C4-2B (cell line): ENCODE measurements at regions not wholly inside any gene's neighbourhood (a gene's known extent, or its start where the extent isn't known, plus 50 kb on each side); places are given as distances from the start of the nearest gene placed in this dataset.

Experiments used
- H3K27ac ChIP-seq: fragments of 450-650 bp; 2 replicates; pipeline ENCODE4 v1.5.1; 2017
- ZFX ChIP-seq: fragments of 450-650 bp; IDR thresholded peaks from 2 replicates; pipeline ENCODE4 v1.6.1; 2017
- TF ChIP-seq, protein P1 (sequence below): fragments of 450-650 bp; conservative IDR thresholded peaks from 2 replicates; pipeline ENCODE4 v1.5.1; 2017; ENCODE audit warnings: mild to moderate bottlenecking

DNA sequence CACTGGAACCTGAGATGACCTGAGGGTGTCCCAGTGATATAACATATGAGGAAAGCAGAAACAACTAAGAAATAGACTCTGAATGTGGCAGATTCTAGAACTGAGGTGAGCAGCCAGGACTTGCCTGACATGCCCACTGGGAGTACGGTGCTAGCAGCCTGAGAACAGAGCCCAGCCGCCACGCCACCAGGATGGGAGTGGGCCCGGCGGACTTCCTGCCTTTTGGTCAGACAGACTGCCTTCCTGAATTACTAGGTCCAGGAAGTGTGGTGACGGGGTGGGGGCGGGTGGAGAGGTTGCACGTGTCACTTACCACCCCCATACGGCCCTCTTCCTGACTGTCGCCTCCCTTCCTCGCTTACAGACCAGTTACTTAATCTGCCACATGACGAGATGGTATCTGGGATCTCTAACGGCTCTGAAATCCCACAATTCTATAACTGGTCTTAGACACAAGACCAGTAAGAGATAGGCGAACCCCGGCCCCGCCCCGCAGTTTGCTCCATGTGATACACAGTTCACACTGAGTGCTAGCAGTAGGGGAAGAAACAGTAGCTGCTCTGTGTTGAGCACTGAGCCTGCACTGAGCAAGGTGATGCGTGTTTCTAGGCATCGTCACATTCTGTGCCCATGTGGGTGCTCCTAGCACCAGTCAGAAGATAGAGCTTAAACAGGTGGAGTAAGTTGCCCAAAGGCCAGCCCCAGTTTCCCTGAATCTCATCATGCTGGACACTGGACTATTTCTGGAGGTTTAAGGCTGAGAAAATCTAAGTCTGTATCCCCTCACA, 95.7 kb downstream of the CPN2 start:
- no peak overlapping the region for H3K27ac ChIP-seq
- TF ChIP-seq ZFX: no peak
- TF ChIP-seq, protein P1, sequence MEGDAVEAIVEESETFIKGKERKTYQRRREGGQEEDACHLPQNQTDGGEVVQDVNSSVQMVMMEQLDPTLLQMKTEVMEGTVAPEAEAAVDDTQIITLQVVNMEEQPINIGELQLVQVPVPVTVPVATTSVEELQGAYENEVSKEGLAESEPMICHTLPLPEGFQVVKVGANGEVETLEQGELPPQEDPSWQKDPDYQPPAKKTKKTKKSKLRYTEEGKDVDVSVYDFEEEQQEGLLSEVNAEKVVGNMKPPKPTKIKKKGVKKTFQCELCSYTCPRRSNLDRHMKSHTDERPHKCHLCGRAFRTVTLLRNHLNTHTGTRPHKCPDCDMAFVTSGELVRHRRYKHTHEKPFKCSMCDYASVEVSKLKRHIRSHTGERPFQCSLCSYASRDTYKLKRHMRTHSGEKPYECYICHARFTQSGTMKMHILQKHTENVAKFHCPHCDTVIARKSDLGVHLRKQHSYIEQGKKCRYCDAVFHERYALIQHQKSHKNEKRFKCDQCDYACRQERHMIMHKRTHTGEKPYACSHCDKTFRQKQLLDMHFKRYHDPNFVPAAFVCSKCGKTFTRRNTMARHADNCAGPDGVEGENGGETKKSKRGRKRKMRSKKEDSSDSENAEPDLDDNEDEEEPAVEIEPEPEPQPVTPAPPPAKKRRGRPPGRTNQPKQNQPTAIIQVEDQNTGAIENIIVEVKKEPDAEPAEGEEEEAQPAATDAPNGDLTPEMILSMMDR: no peak

DNA sequence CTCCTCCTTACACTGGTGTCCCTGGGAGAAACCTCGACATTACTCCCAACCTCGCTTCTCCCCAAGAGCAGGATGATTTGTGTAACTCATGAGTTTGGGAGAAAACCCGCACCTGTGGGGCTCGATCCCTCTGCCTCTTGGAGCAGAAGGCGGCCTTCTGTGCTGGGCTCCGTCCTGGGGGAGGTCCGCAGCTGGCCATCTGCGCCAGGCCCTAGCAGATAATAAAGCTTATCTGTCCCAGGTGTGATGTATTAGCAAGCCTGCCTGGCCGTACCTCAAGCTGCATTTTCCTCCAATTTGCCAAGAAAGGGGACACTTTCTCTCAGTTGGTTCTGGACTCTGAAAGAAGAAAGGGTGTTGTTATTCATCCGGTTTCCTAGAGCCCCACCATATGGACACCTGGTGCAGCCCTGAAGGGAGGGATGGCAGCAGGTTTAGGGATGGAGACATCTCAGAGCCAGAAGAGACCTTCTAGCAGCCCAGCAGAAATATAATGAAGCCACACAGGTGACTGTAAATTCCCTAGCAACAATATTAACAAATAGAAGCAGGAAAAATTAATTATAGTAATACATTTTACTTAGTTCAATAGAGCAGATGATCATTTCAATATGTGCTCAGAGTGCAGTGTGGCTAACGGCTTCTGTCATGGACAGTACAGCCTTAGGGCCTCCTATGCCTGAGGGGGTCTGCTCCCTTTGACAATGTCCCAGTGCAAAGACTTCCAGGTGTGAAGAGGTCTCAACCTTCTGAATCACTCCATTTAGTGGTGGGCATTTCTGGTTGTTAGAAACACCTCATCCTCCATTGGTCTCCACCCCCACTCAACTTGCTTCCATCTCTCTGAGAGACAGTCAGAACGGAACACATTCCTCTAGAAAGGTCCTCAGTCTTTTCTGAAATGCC, 94.8 kb downstream of the CPN2 start:
- H3K27ac ChIP-seq: no peak overlapping the region
- no peak for TF ChIP-seq ZFX
- TF ChIP-seq, protein P1: no peak

DNA sequence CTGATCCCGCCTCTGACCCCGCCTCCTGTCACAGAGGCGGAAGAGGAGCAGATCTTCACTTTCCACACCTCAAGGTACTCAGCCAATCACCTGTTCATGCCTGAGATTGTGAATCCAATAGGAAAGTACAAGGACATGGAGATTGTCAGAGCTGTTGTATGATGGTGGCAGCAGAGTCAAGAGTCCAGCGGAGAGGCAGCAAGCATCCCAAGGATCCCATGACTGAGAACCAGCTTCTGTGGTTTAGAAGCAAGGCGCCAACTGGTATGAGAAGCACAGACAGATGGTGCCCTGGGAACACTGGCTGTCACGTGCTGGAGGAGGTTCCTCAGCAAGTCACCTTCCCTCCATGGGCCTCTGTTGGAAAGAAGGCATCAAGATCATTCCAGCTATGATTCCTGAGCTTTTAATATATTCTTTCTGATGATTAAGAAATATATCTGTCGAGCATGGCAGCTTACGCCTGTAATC, 93.9 kb downstream of the CPN2 start:
- H3K27ac ChIP-seq: no peak overlapping the region

DNA sequence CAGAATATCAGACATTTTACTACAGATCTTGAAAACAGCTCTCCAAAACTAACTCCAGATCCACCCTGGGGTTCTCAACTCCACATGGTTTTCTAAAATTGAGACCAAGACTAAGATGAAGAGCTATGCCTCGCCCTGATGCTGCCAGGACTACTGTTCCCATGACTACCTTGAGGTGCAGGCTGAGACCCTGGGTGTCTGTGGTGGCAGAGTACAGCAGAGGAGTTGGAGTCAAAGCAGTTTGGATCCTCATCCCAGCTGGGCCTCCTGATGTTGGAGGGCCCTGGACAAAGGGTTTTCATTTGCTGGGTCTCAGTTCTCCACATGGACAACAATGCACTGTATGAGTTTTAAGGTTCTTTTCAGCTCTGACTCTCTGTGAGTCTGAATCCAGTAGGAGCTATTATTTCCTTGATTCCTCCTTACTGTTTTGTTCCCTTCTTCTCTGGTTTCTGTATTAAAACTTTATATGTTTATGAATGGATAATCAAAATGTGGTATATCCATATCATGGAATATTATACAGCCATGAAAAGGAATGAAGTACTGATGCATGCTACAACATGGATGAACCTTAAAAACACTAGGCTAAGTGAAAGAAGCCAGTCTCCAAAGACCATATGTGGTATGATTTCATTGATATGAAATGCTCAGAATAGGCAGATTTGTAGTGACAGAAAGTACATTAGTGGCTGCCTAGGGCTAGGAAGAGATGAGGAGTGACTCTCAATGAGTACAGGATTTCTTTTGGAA, 93.0 kb downstream of the CPN2 start:
- TF ChIP-seq ZFX: no peak
- TF ChIP-seq, protein P1: no peak
- H3K27ac ChIP-seq: no peak overlapping the region

More for the DNA sequence above, 93.9 kb downstream of the CPN2 start:
- TF ChIP-seq, protein P1: no peak
- TF ChIP-seq ZFX: no peak

DNA sequence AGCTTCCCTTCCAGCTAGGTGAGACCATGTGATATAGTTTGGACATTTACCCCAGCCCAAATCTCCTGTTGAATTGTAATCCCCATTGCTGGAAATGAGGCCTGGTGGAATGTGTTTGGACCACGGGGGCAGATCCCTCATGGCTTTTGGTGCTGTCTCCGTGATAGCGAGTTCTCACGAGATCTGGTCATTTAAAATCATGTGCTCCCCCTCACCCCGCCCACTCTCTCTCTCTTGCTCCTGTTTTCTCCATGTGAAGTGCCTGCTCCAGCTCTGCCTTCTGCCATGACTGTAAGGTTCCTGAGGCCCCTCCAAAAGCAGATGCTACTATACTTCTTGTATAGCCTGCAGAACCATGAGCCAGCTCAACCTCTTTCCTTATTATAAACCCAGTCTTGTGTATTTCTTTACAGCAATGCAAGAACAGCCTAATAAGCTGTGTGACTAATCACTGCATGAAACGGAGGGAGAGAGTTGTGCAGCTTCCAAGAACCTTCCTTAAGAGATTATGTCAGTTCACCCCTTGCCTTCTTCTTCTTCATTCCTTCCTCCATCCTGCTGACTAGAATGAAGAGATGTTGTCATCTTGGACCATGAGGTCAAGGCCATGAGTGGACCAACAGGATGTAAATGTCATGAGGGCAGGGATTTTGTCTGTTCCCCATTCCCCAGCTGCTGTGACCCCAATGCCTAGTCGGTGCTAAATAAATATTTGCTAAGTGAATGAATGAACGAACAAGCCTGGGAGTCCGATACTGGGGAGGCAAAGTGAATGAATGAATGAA, 91.0 kb downstream of the CPN2 start:
- TF ChIP-seq ZFX: no peak
- TF ChIP-seq, protein P1: no peak
- H3K27ac ChIP-seq: no peak overlapping the region

DNA sequence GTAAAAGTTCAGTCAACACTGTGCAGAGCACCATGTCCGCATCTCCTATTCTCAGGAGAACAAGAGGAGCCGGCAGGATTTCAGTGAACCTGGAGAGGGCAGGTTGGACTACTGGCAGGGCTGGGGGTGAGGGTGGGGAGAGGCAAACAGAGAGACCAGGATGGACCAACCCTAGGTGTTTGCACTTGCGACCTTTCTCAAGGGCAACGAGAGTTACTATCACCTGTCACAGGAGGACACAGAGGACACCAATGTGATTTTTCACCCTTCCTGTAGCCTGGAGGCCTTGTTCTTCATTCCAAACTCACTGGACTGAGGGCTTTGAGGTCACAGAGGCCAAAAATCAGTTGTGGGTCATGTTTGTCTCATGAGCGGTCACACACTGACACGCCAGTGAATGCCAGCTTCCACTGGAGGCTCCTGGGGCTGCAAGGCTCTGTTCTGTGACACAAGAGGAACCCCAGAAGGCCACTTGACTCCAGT, 89.5 kb downstream of the CPN2 start:
- TF ChIP-seq, protein P1: no peak
- no peak for TF ChIP-seq ZFX
- no peak overlapping the region for H3K27ac ChIP-seq
